GM12878 (cell line): ENCODE measurements at regions not wholly inside any gene's neighbourhood (a gene's known extent, or its start where the extent isn't known, plus 50 kb on each side); places are given as distances from the start of the nearest gene placed in this dataset.

ENCODE experiments used
- ATAC-seq: fragments of 200-7000 bp; cut with Tn5 transposase; 3 replicates; pipeline ENCODE4 v1.9.1; 2020; ENCODE audit warnings: mild to moderate bottlenecking, moderate library complexity
- BruUV-seq: library from RNA; stranded (reverse); fragments of 400-500 nt; replicated peaks from 2 replicates; lab custom pipeline; 2021; lab: Mats Ljungman, UMichigan
- CTCF ChIA-PET: fragments of 300-600 bp; sonication (Branson Sonifier 250); formaldehyde crosslinking; extraction: SDS; loops from one replicate; lab custom pipeline; 2021; ENCODE audit warnings: inconsistent platforms; lab: Yijun Ruan, JAX
- POLR2A ChIA-PET: fragments of 350-600 bp; formaldehyde crosslinking; extraction: SDS; loops from one replicate; lab custom pipeline; 2021; ENCODE audit warnings: inconsistent platforms; lab: Charles Lee
- RAD21 ChIA-PET: fragments of 300-600 bp; sonication (Branson Sonifier 250); formaldehyde crosslinking; loops from one replicate; lab custom pipeline; 2023; ENCODE audit warnings: antibody characterized with exemption; ENCODE audit not compliant: unreplicated experiment; lab: Charles Lee
- SMC1A ChIA-PET: fragments of 300-600 bp; sonication (Branson Sonifier 250); formaldehyde crosslinking; loops from one replicate; lab custom pipeline; 2023; ENCODE audit not compliant: unreplicated experiment, uncharacterized antibody; lab: Charles Lee
- DNase-seq: peaks from one replicate; pipeline ENCODE4 v3.0.0-alpha.2; 2011; ENCODE audit warnings: low read depth, low spot score
- FAIRE-seq: peaks from 3 replicates; lab custom pipeline; 2011; peaks lifted over from hg19 to GRCh38; lab: Jason Lieb, UNC
- H2AFZ ChIP-seq: 2 replicates; pipeline ENCODE4 v1.6.0; 2011; ENCODE audit warnings: low read depth, low read length, control low read depth; ENCODE audit not compliant: control insufficient read depth
- H3K27ac ChIP-seq: 2 replicates; pipeline ENCODE4 v1.5.1; 2011; ENCODE audit warnings: control low read depth; ENCODE audit not compliant: control insufficient read depth, insufficient read depth
- H3K27me3 ChIP-seq, 2 experiments: replicated peaks in 1 of 2; 2 replicates each; pipeline versions ENCODE4 v1.6.0 to v1.6.1; 2011; ENCODE audit warnings: low read length in 1 of 2; ENCODE audit not compliant: control insufficient read depth in 2 of 2, insufficient read depth in 2 of 2
- H3K36me3 ChIP-seq, 2 experiments: 2 replicates each; pipeline ENCODE4 v1.5.1; 2011; ENCODE audit warnings: low read length in 1 of 2; ENCODE audit not compliant: control insufficient read depth in 2 of 2, insufficient read depth in 2 of 2
- H3K4me1 ChIP-seq: 2 replicates; pipeline ENCODE4 v1.6.1; 2011; ENCODE audit warnings: mild to moderate bottlenecking, low read length, moderate library complexity, mixed read lengths; ENCODE audit not compliant: control insufficient read depth, insufficient read depth
- H3K4me2 ChIP-seq: 2 replicates; pipeline ENCODE4 v1.6.0; 2011; ENCODE audit warnings: control low read depth; ENCODE audit not compliant: control insufficient read depth, insufficient read depth
- H3K4me3 ChIP-seq: fragments of 200-600 bp; sonication (generic); 2 replicates; pipeline ENCODE4 v1.5.1; 2016
- H3K79me2 ChIP-seq: 2 replicates; pipeline ENCODE4 v1.6.0; 2011; ENCODE audit warnings: low read length; ENCODE audit not compliant: control insufficient read depth, insufficient read depth
- H3K9ac ChIP-seq: 2 replicates; pipeline ENCODE4 v1.8.0; 2011; ENCODE audit warnings: low read length, control low read depth, mixed read lengths; ENCODE audit not compliant: control insufficient read depth, insufficient read depth
- H3K9me3 ChIP-seq: replicated peaks from 3 replicates; pipeline ENCODE4 v1.5.1; 2011; ENCODE audit warnings: mild to moderate bottlenecking, low read length; ENCODE audit not compliant: control insufficient read depth, insufficient read depth
- H4K20me1 ChIP-seq: 2 replicates; pipeline ENCODE4 v1.6.0; 2011; ENCODE audit not compliant: control insufficient read depth, insufficient read depth
- ATF3 ChIP-seq: IDR thresholded peaks from 2 replicates; pipeline ENCODE4 v1.6.1; 2011; ENCODE audit warnings: low read depth, mild to moderate bottlenecking, low read length, moderate library complexity, borderline replicate concordance; ENCODE audit errors: extremely low read depth
- BCLAF1 ChIP-seq: fragments of 450-650 bp; IDR thresholded peaks from 2 replicates; pipeline ENCODE4 v1.6.1; 2017; ENCODE audit warnings: antibody characterized with exemption, mild to moderate bottlenecking, moderate library complexity
- CBX5 ChIP-seq: sonication (generic); IDR thresholded peaks from 2 replicates; pipeline ENCODE4 v1.6.1; 2016; ENCODE audit warnings: low read depth, moderate library complexity, mild to moderate bottlenecking, inconsistent platforms
- E2F8 ChIP-seq: fragments of 450-650 bp; IDR thresholded peaks from 2 replicates; pipeline ENCODE4 v1.6.1; 2018; ENCODE audit warnings: mild to moderate bottlenecking, low read depth, moderate library complexity; ENCODE audit not compliant: partially characterized antibody
- ETV6 ChIP-seq, 2 experiments: fragments of 450-650 bp in 1 of 2; IDR thresholded peaks in 1 of 2; conservative IDR thresholded peaks in 1 of 2; 2 replicates each; pipeline ENCODE4 v1.6.1; 2014; ENCODE audit warnings: antibody characterized with exemption in 1 of 2, borderline replicate concordance in 1 of 2, low read depth in 1 of 2, mild to moderate bottlenecking in 1 of 2, moderate library complexity in 1 of 2
- FOXM1 ChIP-seq: IDR thresholded peaks from 2 replicates; pipeline ENCODE4 v1.6.1; 2012; ENCODE audit warnings: low read depth, mild to moderate bottlenecking, inconsistent platforms, low read length, moderate library complexity
- HDAC2 ChIP-seq: fragments of 200-600 bp; sonication (generic); IDR thresholded peaks from 2 replicates; pipeline ENCODE4 v1.6.1; 2017
- HDAC6 ChIP-seq: fragments of 200-600 bp; sonication (generic); IDR thresholded peaks from one replicate; pipeline ENCODE4 v1.8.0; 2017; ENCODE audit warnings: antibody characterized with exemption; ENCODE audit not compliant: unreplicated experiment
- MTA2 ChIP-seq: fragments of 450-650 bp; IDR thresholded peaks from 2 replicates; pipeline ENCODE4 v1.6.1; 2016; ENCODE audit warnings: low read depth, mild to moderate bottlenecking, moderate library complexity
- SREBF2 ChIP-seq: IDR thresholded peaks from 2 replicates; pipeline ENCODE4 v1.6.1; 2012; ENCODE audit warnings: mild to moderate bottlenecking, low read length
- TBL1XR1 ChIP-seq: IDR thresholded peaks from 2 replicates; pipeline ENCODE4 v1.6.1; 2012; ENCODE audit warnings: low read depth, low read length, improper control_type of control experiment
- ZNF592 ChIP-seq: fragments of 450-650 bp; IDR thresholded peaks from 2 replicates; pipeline ENCODE4 v1.6.1; 2017; ENCODE audit warnings: mild to moderate bottlenecking, moderate library complexity
- WGBS: methylation state at CpG from one replicate; pipeline ENCODE4 v1.1.6; 2016; ENCODE audit warnings: low lambda C conversion rate; ENCODE audit not compliant: insufficient replicate concordance, insufficient coverage; ENCODE audit errors: missing lambda C conversion rate; 5-methylcytosine and 5-hydroxymethylcytosine counted together
- in situ Hi-C: fragments of 300-500 bp; cut with MboI; formaldehyde crosslinking; loops from 9 replicates; pipeline ENCODE4 v1.14.3; 2018; ENCODE audit warnings: mixed read lengths
- intact Hi-C: fragments of 100-400 bp; cut with micrococcal nuclease; formaldehyde crosslinking; loops from one replicate; pipeline ENCODE4 v1.14.2; 2022; ENCODE audit not compliant: unreplicated experiment

DNA sequence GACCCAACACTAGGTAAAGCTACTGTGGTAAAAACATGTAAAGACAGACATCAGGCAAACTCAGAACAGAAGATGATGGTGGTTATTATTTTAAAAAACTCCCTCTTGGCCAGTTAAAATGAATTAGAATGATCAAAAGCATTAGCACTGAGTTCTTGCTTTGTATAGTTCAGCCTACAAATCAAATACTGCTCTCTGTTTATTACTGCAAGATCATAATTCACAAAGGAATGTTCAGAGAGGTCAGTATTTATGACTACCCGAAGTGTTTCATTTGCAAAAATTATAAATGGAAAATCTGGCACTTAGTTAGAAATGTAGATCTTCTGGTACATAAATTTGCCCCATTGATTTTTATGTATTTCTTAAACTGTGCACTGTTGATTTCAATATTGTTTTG lies 140.3 kb upstream of the PPP2R2B start (continued):
- TF ChIP-seq ATF3 = no peak
- TF ChIP-seq HDAC6 = no peak
- TF ChIP-seq E2F8 = no peak

GRCh38 chr5:147036691-147037245 lies 158.2 kb upstream of the PPP2R2B start:
- ChIA-PET POLR2A (no interaction called here), SMC1A (no interaction called here), CTCF (interaction anchor here (1.2 kb wide), 1 partner anchor 61 kb away, joined by 4 read pairs; no protein-coding TSS in a partner anchor), RAD21 (no interaction called here)
- no peaks in the 10 kb centered on the region for H3K36me3 ChIP-seq
- no peaks in the 10 kb centered on the region for H3K79me2 ChIP-seq
- H3K27me3 ChIP-seq = no peaks in the 10 kb centered on the region
- no peaks in the 10 kb centered on the region for H3K4me1 ChIP-seq
- no peak overlapping the region for H3K9ac ChIP-seq
- 5% methylated on average over 4 of the region's 4 CpGs for WGBS
- H3K4me3 ChIP-seq = no peak overlapping the region
- H4K20me1 ChIP-seq = no peaks in the 10 kb centered on the region
- intact Hi-C loops = no loop called here
- H3K4me2 ChIP-seq = no peak overlapping the region
- H3K9me3 ChIP-seq = no peaks in the 10 kb centered on the region
- in situ Hi-C loops = no loop called here
- FAIRE-seq (no peak), DNase-seq (no peak), ATAC-seq (no peak)
- no TSS peak for BruUV-seq
- no peak overlapping the region for H3K27ac ChIP-seq
- H2AFZ ChIP-seq = no peak overlapping the region
- TF ChIP-seq ZNF592 (no peak), TBL1XR1 (no peak), CBX5 (no peak), BCLAF1 (no peak), SREBF2 (no peak), MTA2 (no peak), FOXM1 (no peak), ETV6 (conservative IDR thresholded peaks at IDR 0.05 in 1 of 2, IDR thresholded peaks at IDR 0.05 in 1 of 2; ENCODE audit: borderline replicate concordance in 1 of 2, low read depth in 1 of 2) (no peak), HDAC2 (no peak)
